GM19351 (cell line): ENCODE measurements at regions not wholly inside any gene's neighbourhood (a gene's known extent, or its start where the extent isn't known, plus 50 kb on each side); places are given as distances from the start of the nearest gene placed in this dataset.

Source experiments
- ATAC-seq: cut with Tn5 transposase; IDR thresholded peaks from one replicate; pipeline ENCODE4 v1.9.1; 2021; ENCODE audit warnings: mild to moderate bottlenecking, moderate library complexity; ENCODE audit not compliant: unreplicated experiment

- no peak for ATAC-seq
Observed at GRCh38 chr5:136811551-136811950, 446.2 kb upstream of the TRPC7 start.

GRCh38 chr5:136811086-136811485 lies 445.7 kb upstream of the TRPC7 start:
- no peak for ATAC-seq

GRCh38 chr5:136810261-136810801 lies 445.0 kb upstream of the TRPC7 start:
- ATAC-seq: no peak

- no peak for ATAC-seq
Observed at GRCh38 chr5:136809382-136809781, 444.0 kb upstream of the TRPC7 start.

GRCh38 chr5:136808756-136809155 lies 443.4 kb upstream of the TRPC7 start:
- ATAC-seq: no peak

- ATAC-seq: no peak
Observed at GRCh38 chr5:136805466-136805865, 440.1 kb upstream of the TRPC7 start.

GRCh38 chr5:136802383-136802782 lies 437.0 kb upstream of the TRPC7 start:
- ATAC-seq: no peak

GRCh38 chr5:136799806-136800372 lies 434.5 kb upstream of the TRPC7 start:
- ATAC-seq: no peak

GRCh38 chr5:136793300-136793699 lies 428.0 kb upstream of the TRPC7 start:
- ATAC-seq: no peak

GRCh38 chr5:136781464-136781863 lies 416.1 kb upstream of the TRPC7 start:
- no peak for ATAC-seq

- ATAC-seq: no peak
Observed at GRCh38 chr5:136780518-136780917, 415.2 kb upstream of the TRPC7 start.

GRCh38 chr5:136776022-136776927 lies 410.9 kb upstream of the TRPC7 start:
- ATAC-seq: no peak

GRCh38 chr5:136772491-136772890 lies 407.1 kb upstream of the TRPC7 start:
- no peak for ATAC-seq

GRCh38 chr5:136769900-136770684 lies 404.7 kb upstream of the TRPC7 start:
- ATAC-seq: peak; percentile 87

GRCh38 chr5:136769093-136769492 lies 403.7 kb upstream of the TRPC7 start:
- ATAC-seq: no peak

GRCh38 chr5:136768457-136768856 lies 403.1 kb upstream of the TRPC7 start:
- ATAC-seq: peak; percentile 47

GRCh38 chr5:136766456-136766855 lies 401.1 kb upstream of the TRPC7 start:
- no peak for ATAC-seq

GRCh38 chr5:136764601-136765000 lies 399.3 kb upstream of the TRPC7 start:
- no peak for ATAC-seq

- ATAC-seq: no peak
Observed at GRCh38 chr5:136763548-136763947, 398.2 kb upstream of the TRPC7 start.

GRCh38 chr5:136754216-136754615 lies 388.9 kb upstream of the TRPC7 start:
- ATAC-seq: no peak

GRCh38 chr5:136750224-136750862 lies 385.0 kb upstream of the TRPC7 start:
- ATAC-seq: no peak
